ENCODE measurements at regions not wholly inside any gene's neighbourhood (a gene's known extent, or its start where the extent isn't known, plus 50 kb on each side); places are given as distances from the start of the nearest gene placed in this dataset.

- intact Hi-C loops (cut with DNase I), result no loop called here
- DNase-seq (ENCODE audit: low spot score), result no peak
- no peak for ATAC-seq
Observed at GRCh38 chr1:193539731-193540459, 353.5 kb upstream of the B3GALT2 start.

GRCh38 chr1:193538680-193539079, 352.3 kb upstream of the B3GALT2 start:
- intact Hi-C loops (cut with DNase I), result no loop called here
- ATAC-seq (no peak), DNase-seq (ENCODE audit: low spot score) (no peak)

GRCh38 chr1:193538003-193538354, 351.6 kb upstream of the B3GALT2 start:
- intact Hi-C loops (cut with DNase I), result no loop called here
- no peak for DNase-seq (ENCODE audit: low spot score)
- no peak for ATAC-seq

- no peak for DNase-seq (ENCODE audit: low spot score)
- intact Hi-C loops (cut with DNase I), result no loop called here
- ATAC-seq, result no peak
Observed at GRCh38 chr1:193537266-193538002, 351.0 kb upstream of the B3GALT2 start.

- DNase-seq (ENCODE audit: low spot score) (no peak), ATAC-seq (no peak)
- intact Hi-C loops (cut with DNase I), result no loop called here
Observed at GRCh38 chr1:193533853-193534252, 347.4 kb upstream of the B3GALT2 start.

- intact Hi-C loops (cut with DNase I), result no loop called here
- DNase-seq (ENCODE audit: low spot score) (no peak), ATAC-seq (no peak)
Observed at GRCh38 chr1:193525917-193526710, 339.7 kb upstream of the B3GALT2 start.

GRCh38 chr1:193525411-193525810, 339.0 kb upstream of the B3GALT2 start:
- DNase-seq (ENCODE audit: low spot score) (no peak), ATAC-seq (no peak)
- intact Hi-C loops (cut with DNase I), result no loop called here

- intact Hi-C loops (cut with DNase I), result no loop called here
- no peak for DNase-seq (ENCODE audit: low spot score)
- ATAC-seq, result no peak
Observed at GRCh38 chr1:193524616-193525015, 338.2 kb upstream of the B3GALT2 start.

- DNase-seq (ENCODE audit: low spot score), result no peak
- intact Hi-C loops (cut with DNase I), result no loop called here
- ATAC-seq, result no peak
Observed at GRCh38 chr1:193524021-193524420, 337.6 kb upstream of the B3GALT2 start.

GRCh38 chr1:193520472-193520871, 334.1 kb upstream of the B3GALT2 start:
- ATAC-seq (no peak), DNase-seq (ENCODE audit: low spot score) (no peak)
- intact Hi-C loops (cut with DNase I), result no loop called here

GRCh38 chr1:193519922-193520321, 333.5 kb upstream of the B3GALT2 start:
- intact Hi-C loops (cut with DNase I), result no loop called here
- no peak for DNase-seq (ENCODE audit: low spot score)
- ATAC-seq, result no peak

GRCh38 chr1:193516755-193517388, 330.5 kb upstream of the B3GALT2 start:
- no peak for DNase-seq (ENCODE audit: low spot score)
- intact Hi-C loops (cut with DNase I), result no loop called here
- ATAC-seq, result no peak

- DNase-seq (ENCODE audit: low spot score), result no peak
- intact Hi-C loops (cut with DNase I), result no loop called here
- no peak for ATAC-seq
Observed at GRCh38 chr1:193514397-193514796, 328.0 kb upstream of the B3GALT2 start.

- DNase-seq (ENCODE audit: low spot score) (no peak), ATAC-seq (no peak)
- intact Hi-C loops (cut with DNase I), result no loop called here
Observed at GRCh38 chr1:193513032-193513431, 326.6 kb upstream of the B3GALT2 start.

- no peak for DNase-seq (ENCODE audit: low spot score)
- intact Hi-C loops (cut with DNase I), result no loop called here
- ATAC-seq, result no peak
Observed at GRCh38 chr1:193504920-193505319, 318.5 kb upstream of the B3GALT2 start.

GRCh38 chr1:193498088-193498655, 311.8 kb upstream of the B3GALT2 start:
- DNase-seq (ENCODE audit: low spot score), result no peak
- no peak for ATAC-seq
- intact Hi-C loops (cut with DNase I), result no loop called here

- DNase-seq (ENCODE audit: low spot score) (no peak), ATAC-seq (no peak)
- intact Hi-C loops (cut with DNase I), result no loop called here
Observed at GRCh38 chr1:193494368-193494767, 308.0 kb upstream of the B3GALT2 start.

GRCh38 chr1:193489191-193489590, 302.8 kb upstream of the B3GALT2 start:
- intact Hi-C loops (cut with DNase I), result no loop called here
- ATAC-seq (no peak), DNase-seq (ENCODE audit: low spot score) (no peak)

GRCh38 chr1:193487722-193488121, 301.3 kb upstream of the B3GALT2 start:
- DNase-seq (ENCODE audit: low spot score), result no peak
- intact Hi-C loops (cut with DNase I), result no loop called here
- ATAC-seq, result no peak
